Iris pigment epithelial cell (primary cell): ENCODE measurements at regions not wholly inside any gene's neighbourhood (a gene's known extent, or its start where the extent isn't known, plus 50 kb on each side); places are given as distances from the start of the nearest gene placed in this dataset.
"Not testable (repeated sequence)": the region's sequence is repeated elsewhere in the genome, so short reads cannot be mapped to it uniquely, and the experiment has no call there.

Source experiments
- DNase-seq: peaks from one replicate; pipeline ENCODE4 v3.0.0-alpha.2; 2011; ENCODE audit warnings: low read depth

GRCh38 chrX:115357326-115358120 lies 68.0 kb downstream of the LUZP4 start:
- DNase-seq: no peak

- not testable (repeated sequence) for DNase-seq
Measured at GRCh38 chrX:115359508-115359907, 70.0 kb downstream of the LUZP4 start.

GRCh38 chrX:115360220-115360781 lies 70.8 kb downstream of the LUZP4 start:
- peak; percentile 9 for DNase-seq

GRCh38 chrX:115362334-115363095 lies 73.0 kb downstream of the LUZP4 start:
- DNase-seq: peak; percentile 71

- DNase-seq: no peak
Measured at GRCh38 chrX:115363372-115363771, 73.9 kb downstream of the LUZP4 start.

- no peak for DNase-seq
Measured at GRCh38 chrX:115363897-115364296, 74.4 kb downstream of the LUZP4 start.

- peak; percentile 26 for DNase-seq
Measured at GRCh38 chrX:115364670-115365069, 75.2 kb downstream of the LUZP4 start.

GRCh38 chrX:115366535-115366934 lies 77.0 kb downstream of the LUZP4 start:
- DNase-seq: no peak

- peak; percentile 41 for DNase-seq
Measured at GRCh38 chrX:115367455-115367854, 77.9 kb downstream of the LUZP4 start.

- peak; percentile 33 for DNase-seq
Measured at GRCh38 chrX:115367951-115368350, 78.4 kb downstream of the LUZP4 start.

GRCh38 chrX:115368876-115369275 lies 79.4 kb downstream of the LUZP4 start:
- DNase-seq: no peak

GRCh38 chrX:115372152-115372551 lies 82.6 kb downstream of the LUZP4 start:
- peak; percentile 82 for DNase-seq

- DNase-seq: no peak
Measured at GRCh38 chrX:115373308-115373707, 83.8 kb downstream of the LUZP4 start.

GRCh38 chrX:115378471-115378870 lies 89.0 kb downstream of the LUZP4 start:
- peak; percentile 79 for DNase-seq

- DNase-seq: no peak
Measured at GRCh38 chrX:115387327-115387726, 97.8 kb downstream of the LUZP4 start.

GRCh38 chrX:115388879-115389278 lies 99.4 kb downstream of the LUZP4 start:
- DNase-seq: peak; percentile 48

- DNase-seq: no peak
Measured at GRCh38 chrX:115390078-115390477, 100.6 kb downstream of the LUZP4 start.

- no peak for DNase-seq
Measured at GRCh38 chrX:115392031-115392430, 102.5 kb downstream of the LUZP4 start.

- no peak for DNase-seq
Measured at GRCh38 chrX:115392871-115393270, 103.4 kb downstream of the LUZP4 start.

GRCh38 chrX:115393271-115393670 lies 103.8 kb downstream of the LUZP4 start:
- peak; percentile 85 for DNase-seq

- not testable (repeated sequence) for DNase-seq
Measured at GRCh38 chrX:115394806-115395205, 105.3 kb downstream of the LUZP4 start.

- no peak for DNase-seq
Measured at GRCh38 chrX:115399306-115399705, 109.8 kb downstream of the LUZP4 start.

- no peak for DNase-seq
Measured at GRCh38 chrX:115400960-115401359, 111.4 kb downstream of the LUZP4 start.
